Activated CD4-positive, alpha-beta T cell treated with anti-CD3 and anti-CD28 coated beads, Interleukin-2, amount 50 U/mL, for 48 hours (primary cell): ENCODE measurements at regions not wholly inside any gene's neighbourhood (a gene's known extent, or its start where the extent isn't known, plus 50 kb on each side); places are given as distances from the start of the nearest gene placed in this dataset.

Experiments used
- DNase-seq, 2 experiments: peaks; one replicate each; pipeline ENCODE4 v3.0.0-alpha.2; 2020

DNA sequence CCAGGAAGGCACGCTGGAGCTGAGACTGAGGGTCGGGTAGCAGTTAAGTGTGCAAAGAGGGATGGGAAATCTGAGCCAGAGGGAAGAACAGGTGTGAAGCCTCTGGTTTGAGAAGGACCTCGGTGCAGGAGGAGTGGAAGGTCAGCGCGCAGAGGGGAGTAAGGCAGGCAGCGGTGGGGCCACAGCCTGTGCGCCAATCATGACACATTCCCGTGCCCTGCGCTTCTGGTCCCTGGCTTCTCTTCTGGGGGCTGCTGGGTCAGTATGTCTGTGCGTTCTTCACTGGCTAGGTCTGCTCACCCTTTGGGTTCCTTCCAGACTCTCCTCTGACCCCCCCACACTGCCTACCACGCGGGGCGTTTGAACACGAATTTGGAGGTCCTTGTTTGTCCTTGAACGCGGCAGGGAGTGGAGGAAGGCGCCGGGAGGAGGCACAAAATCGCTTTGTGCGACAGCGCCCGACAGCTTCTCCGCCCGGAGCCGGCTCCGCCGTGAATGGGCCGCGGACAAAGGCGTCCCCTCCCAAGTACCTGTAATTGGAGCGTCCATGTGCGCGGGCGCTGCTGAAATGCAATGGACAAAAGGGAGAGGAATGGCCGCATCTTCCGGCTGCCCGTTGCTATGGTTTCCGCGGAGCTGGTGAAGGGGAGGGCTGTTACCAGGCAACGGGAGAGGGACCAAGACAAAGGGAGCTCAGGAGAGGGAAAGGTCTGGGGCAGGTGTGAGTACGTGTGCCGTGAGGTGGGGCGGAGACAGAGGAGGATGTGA lies 207.2 kb upstream of the SRRM4 start:
- DNase-seq = no peak

DNA sequence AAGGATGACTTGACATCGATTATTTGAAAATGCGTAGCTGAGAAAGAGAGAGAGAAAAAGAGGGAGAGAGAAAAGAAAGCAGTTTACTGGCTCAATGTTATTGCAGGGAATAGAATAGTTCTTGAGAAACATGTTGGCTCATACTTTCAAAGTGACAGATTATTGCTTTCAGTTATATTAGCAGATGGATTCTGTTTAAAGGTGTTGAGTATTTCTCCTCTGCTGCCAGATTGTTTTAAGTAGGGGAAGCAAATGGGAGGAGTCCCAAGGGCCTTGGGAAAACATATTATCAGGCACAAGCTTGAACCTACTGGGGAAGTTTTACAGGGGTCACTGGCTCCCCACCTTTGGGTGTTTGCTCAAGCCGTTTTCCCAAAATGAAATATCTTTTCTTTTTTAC lies 203.8 kb upstream of the SRRM4 start:
- no peak for DNase-seq

DNA sequence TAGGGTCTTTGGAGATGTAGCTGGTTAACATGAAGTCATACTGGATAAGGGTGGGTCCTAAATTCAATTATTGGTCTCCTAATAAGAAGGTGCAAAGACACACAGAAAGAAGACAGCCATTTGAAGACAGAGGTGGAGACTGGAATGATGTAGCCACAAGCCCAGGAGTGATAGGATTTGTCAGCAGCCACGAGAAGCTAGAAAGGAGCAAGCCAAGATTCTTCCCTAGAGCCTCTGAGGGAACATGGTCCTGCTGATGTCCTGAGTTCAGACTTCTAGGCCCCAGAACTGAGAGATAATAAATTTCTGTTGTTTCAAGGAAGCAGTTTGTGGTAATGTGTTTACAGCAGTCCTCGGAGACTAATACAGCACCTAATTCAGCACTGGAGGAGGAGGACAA lies 203.3 kb upstream of the SRRM4 start:
- no peak for DNase-seq

DNA sequence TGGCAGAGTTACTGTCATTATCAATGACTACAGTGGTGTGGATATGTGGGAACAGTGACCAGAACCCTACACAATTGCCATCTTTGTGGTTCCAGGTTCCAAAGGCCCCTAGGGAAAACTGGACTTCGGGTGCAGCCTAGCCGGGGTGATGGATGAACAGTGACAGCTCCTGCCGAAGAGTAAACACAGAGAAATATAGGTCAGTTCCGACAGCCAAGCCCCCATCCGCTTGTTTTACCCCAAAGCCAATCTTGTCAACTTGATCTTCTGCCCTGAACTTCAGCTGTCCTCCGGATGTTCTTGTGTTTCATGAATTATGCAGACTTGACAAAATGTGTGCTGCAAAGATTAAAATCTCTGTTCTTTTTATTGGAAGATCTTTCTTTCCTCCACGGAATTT lies 200.4 kb upstream of the SRRM4 start:
- DNase-seq = no peak

DNA sequence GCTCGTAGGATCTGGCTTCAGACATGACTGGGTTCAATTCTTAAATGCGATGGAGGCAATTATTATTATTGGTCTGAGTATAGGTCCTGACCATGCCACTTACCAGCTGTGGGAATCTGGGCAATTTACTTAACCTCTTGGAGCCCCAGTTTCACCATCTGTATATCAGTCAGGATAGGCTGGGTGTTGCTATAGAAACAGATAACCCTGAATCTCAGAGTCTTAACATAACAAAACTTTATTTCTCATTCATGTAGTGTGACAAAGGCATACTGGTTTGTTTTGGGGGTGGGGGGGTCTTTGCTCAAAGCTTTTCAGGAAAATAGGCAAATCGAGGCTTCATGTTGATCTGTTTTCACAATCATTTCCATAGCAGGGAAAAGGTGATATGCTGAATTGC lies 199.6 kb upstream of the SRRM4 start:
- DNase-seq = no peak

DNA sequence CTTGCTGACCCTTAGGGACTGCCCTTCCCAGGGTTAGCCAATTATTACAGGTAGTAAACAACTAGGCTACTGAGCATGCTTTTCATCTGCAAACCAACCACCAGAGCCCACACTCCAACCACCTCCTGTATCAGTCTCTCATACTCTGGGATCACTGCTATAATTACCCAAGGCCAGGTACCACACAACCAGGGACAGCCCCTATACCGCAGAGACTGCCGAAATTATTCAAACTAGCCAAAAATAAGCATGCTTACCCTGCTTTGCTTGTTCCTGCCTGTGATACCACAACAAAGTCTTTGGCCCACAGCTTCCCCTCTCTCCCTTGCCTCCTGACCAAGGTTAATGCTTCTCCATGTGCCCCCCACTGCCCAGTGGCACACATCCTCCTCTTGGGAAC lies 197.6 kb upstream of the SRRM4 start:
- DNase-seq = no peak

DNA sequence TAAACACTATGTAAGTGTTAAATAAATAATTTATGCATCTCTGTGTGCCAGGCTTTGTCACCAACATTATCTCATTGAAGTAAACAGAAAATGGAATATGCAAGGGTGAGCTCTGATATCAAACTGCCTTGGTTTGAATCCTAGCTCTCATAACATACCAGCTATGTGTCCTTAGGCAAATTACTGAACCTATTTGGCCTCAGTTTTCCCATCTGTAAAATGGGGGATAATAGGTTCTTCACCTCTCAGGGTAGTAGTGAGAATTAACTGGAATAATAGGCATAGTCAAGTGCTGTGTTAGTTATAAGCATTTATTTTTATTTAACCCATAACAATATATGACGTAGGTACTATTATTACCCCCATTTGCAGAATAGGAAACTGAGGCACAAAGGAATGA lies 190.8 kb upstream of the SRRM4 start:
- DNase-seq = no peak

DNA sequence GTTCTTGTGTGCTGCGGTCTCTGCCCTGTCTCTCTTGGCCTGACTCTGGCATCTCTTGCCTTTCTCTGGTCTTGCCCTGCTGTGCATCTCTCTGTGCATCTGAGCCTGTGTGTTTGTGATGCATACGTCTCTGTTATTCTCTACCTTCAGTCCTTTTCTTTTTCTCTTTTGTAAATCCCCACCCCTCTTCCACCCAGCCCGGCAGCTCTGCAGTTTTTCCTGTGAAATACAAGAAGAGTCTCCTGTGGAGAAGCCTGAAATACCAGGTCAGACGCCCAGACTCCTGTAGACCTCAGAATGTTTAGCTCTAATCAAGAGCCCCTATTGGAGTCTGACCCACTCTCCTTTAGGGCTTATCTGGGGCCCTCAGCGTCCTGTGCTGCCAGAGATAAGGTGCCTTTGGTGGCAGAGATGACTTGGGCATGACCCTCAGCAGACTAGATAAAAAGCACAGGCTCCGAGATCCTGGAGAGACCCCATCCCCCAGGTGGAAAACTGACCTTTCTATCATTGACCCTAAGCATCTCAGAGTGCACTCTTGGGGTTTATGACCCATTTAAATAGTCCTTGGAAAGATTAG lies 167.5 kb upstream of the SRRM4 start:
- no peak for DNase-seq

DNA sequence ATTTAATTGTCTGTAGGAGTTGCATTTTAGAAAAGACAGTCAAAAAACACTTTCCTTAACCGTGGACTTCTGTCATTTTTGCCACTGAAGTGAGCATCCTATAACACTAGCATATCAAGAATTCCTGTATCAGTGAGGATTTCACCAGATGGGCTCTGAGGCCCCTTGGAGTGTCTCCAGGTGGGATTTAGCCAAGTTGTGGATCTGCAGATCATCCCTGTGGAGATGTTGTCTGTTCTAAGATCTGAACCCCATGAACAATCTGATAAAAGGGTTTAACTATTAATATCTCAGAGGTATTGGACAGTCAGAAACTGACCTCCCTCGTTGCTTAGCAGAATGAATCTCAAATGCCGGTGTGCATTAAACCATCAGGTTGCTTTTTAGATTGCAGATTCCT lies 165.0 kb upstream of the SRRM4 start:
- no peak for DNase-seq

DNA sequence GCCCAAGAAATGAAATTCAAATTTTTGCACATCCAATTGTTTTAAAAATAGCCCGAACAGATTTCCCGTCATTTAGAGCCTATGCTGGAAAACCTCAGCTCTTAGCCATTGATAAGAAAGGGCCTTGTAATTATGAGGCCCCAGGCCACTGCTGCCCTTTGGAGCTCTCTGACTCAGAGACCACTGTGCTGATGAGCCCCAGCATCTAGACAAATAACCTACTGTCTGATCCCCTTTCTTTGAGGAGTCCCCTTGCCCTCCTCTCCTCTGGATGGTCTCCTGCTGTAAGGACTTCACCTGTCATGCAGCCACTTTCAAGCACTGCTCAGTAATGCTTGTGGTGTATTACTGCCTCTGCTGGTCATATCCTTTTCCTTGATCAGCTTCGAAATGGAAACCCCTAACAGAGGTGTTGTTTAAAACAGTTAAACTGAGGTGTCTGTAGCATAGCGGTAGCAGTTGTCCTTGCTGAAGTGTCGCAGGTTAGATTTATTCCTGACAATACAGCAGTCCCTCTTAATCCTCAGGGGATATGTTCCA lies 159.9 kb upstream of the SRRM4 start:
- no peak for DNase-seq

DNA sequence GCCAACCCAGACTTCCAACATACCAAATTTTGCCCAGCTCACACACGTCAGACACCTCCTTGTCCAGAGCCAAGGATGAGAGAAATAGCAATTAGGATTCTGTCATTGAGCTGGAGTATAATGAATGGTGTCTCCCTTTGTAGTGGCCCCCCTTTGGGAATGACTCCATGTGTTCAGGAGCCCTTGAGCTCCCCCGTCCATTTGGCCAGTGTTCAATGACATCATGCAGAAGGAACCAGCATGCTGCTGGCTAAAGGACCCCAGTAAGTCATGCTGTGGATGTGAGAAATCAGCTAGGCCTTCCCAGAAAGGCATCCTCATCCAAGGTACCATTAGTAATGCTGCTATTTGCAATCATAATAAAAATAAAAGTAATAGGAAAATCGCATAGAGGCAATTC lies 158.8 kb upstream of the SRRM4 start:
- no peak for DNase-seq

DNA sequence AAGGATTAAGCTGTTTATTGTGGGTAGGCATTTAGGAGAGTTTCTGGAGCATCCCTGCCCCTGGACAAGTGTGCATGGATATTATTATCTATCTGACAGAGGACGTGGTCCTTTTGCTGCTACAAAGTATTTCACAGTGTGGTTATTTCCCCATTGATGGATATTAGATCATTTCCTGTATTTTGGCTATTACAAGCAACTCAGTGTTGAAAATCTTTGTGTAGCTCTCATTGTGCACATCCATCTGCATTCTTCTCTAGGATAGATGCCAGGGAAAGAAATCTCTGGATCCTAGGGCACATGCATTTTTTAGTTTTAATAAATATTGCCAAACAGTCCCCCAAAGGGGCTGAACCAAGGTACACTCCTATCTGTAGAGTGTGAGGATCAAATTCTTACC lies 154.3 kb upstream of the SRRM4 start:
- DNase-seq = no peak

DNA sequence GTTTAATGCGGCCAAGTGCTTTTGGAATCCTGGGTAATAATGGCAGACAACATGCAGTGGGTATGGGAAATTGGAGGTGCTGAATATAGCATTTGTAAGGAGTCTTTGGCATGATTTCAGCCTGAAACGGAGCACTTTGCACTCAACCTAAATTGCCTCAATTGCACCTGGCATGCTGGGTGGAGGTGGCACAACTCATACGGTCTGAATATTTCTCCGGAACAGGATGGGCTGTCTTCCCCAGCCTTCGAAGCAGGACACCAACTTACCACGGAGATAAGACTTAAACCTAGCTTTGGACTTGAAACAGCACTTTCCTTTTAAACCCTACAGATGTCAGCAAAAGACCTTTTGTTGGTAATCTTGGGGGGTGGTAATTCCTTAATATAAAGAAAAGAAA lies 153.7 kb upstream of the SRRM4 start:
- DNase-seq = no peak

DNA sequence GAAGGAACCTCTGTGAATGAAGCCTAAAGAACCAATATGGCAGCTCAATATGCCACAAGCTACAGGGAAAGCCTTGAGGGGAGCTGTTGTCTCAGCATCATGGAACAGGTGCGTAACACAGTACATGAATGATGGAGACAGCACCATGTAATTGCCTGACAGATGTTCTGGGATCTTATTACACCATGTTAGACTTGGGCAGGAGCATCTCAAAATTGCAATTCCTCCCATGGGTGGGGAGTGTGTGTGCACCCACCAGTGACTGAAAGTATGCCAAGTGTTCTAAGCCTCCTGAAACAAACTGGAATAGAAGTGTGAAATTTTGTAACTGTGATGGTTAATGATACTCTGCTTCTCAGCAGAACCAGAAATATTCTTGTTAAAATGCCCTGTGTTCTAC lies 151.0 kb upstream of the SRRM4 start:
- no peak for DNase-seq

DNA sequence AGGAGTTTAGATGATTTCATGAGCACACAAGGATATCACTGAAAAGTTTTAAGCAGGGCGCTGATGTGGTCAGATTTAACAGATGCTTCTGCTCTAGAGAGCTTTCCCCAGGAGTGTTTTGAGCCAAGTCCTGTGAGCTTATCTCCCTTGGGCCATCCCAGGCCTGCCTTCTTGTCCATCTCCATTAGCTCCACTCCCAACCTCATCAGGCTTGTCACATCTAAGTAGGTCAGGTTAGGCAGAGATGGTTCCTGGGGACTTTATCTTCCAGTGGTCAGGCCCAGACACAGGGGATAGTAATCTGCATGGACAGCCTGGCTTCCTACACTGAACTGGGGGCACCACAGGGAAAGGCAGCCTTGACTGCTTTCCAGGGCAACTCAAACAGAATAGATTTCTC lies 145.4 kb upstream of the SRRM4 start:
- no peak for DNase-seq

DNA sequence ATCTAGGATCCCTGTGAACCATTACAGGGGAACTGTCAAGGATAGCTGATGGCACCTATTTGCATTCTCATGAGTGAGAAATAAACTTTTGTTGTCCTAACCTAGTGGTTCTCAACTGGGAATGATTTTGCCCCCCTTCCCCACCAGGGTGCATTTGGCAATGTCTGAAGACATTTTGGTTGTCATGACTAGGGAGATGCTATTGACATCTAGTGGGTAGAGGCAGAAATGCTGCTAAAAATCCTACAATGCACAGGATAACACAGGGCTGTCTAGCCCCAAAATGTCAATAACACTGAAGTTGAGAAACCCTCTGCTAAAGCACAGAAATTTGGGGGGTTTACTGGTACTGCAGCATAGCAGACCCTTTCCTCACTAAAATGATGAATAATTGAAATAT lies 140.9 kb upstream of the SRRM4 start:
- no peak for DNase-seq

DNA sequence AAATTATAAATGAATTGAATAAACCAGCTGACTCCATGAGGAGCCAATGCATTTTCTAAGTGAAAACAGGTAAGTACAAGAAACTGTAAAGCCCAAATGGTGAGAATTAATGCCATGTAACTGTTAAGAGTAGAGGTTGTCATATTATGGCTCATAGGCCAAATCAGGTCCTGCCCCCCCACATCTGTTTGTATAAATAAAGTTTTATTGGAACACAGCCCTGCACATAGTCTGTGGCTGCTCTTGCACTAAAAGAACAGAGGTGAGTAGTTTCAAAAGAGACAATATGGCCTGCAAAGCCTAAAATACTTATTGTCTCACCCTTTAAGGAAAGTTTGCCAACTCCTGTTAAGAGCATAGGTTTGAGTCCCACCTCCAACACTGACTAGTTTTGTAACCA lies 140.5 kb upstream of the SRRM4 start:
- DNase-seq = no peak

DNA sequence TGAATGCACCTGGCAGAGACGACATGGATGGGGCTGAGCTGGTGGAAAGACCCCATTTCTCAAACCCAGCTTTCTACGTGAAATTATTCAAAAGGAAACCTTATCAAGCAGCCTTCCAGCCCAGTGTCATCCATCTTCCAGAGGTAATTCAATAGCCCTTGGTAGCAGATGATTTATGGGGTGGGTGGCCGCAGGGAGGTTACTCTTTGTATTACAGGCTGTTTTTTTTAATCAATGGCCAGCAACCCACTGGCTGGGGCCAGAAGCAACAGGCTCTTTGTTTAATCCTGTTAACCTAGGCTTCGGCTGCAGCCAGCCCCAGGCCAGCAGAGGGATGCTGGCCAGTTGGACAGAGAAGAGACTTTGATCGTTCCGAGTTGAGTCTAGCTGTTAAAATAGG lies 139.8 kb upstream of the SRRM4 start:
- DNase-seq = no peak

DNA sequence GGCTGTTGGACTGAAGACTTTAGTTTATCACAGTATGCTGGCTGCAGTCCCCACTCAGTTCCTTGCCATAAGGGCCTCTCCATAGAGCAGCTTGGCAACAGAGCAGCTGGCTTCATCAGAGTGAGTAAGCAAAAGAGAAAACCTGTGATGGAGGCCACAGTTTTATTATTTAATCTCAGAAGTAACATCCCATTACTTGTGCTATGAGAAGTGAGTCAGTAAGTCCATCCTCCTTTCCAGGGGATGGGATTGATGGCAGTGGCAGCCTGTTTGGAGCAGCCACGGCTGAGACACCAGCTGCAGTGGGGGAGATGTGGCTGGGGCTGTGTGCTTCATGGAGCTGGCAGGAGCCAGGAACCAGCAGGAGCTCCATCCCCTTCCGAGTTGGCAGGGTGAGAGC lies 138.5 kb upstream of the SRRM4 start:
- DNase-seq = no peak

DNA sequence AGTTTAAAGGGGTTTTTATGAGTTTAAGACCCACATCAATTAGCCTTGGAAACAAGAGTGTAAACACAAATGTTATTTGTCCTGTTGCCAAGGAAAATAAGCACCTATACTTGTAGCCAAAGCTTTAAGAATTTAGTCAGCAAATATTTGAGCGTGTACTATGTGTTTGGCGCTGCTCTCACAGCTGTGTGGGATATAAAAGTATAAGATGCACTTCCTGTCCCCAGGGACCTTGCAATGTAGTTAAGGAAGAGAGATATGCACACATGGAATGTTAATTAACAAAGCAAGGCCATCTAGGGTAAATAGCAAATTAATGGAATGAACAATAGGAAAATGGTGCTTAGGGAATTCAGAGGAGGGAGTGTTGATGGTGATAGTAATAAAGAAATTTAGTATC lies 134.9 kb upstream of the SRRM4 start:
- DNase-seq = no peak

DNA sequence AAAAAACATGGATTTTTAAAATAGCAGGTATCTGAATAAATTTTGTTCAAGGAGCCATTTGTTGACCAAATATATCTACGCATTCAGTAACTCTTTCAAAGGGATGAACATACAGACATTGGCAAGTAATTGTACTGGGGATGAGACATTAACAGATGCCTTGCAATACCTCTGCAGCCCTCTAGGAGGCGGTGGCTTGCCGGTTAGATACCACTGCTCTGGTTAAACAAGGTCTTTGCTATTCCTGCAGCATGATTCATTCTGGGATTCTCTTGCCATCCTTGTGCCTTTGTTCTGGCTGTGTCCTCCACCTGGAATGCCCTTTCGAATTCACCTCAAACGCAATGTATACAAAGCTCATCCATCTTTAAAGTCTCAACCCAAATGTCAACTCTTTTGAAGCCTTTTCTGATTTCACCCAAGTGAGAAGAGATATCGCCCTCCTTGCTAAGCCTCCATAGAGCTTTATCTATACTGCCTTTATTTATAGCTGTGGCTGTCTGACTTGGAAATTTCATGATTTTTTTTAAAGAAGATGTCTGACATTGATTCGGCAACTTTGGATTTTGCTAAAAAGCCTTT lies 131.0 kb upstream of the SRRM4 start:
- DNase-seq = peak; percentile 15 to 28

DNA sequence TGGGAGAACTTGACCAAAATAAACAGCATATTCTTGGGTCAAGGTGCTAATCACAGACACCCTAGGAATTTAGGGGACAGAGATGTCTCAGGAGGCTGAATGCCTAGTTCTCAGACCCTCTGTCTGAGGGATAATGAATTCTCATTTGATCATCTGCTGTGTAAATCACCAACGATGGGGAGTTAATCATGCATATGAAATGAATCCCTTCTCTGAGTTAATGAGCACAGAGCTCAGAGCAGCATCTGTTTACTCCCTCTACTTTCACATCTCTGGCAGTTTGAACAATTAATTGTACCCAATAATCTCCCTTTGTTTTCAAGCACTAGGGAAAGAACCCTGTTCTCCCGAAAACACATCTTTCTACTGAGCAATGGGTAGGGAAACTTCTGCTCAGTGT lies 129.4 kb upstream of the SRRM4 start:
- DNase-seq = no peak

DNA sequence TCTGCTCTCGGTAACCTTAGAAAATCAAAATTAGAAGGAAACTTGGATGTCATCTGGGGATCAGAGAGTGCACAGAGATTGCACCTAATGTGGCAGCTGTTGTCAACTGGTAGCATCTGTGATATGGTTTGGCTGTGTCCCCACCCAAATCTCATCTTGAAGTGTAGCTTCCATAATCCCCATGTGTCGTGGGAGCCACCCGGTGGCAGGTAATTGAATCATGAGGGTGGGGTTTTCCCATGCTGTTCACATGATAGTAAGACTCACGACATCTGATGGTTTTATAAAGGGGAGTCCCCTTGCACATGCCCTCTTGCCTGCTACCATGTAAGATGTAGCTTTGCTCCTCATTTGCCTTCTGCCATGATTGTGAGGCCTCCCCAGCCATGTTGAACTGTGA lies 127.7 kb upstream of the SRRM4 start:
- peak; percentile 1 to 4 for DNase-seq

DNA sequence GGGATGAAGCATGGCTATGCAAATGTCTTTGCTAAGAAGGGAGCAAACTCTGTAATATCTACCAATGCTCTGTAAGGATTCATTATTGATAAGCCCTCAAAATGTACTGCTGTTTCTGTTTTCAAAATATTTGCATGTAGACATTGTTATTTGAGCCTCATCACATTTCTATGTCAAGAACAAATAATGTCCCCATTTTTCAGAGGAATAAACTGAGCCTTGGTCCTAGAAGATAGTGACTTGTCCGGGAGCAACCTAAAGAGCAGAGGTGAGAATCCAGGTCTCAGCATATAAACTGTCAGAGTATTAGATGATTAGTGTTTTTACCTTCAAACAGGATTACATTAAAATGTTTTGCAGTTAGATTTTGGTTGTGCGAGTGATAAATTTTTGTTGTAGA lies 125.5 kb upstream of the SRRM4 start:
- no peak for DNase-seq

DNA sequence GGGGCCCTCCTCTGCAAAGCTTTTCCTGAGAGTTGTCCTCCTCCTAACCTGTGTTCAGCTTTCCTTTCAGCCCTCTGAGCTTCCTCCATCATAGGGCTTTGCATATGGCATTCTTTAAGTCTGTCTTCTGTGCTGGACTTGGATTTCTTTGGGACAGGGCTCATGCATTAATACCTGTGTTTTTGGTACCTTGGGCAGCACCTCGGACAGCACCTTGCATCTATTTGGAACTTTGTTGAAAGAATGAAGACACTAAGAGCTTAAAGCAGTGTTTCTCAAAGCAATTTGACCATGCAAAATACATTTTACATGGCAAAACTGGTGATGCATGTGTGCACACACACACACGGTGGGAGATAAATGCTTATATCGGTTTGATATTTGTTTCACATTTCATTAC lies 115.0 kb upstream of the SRRM4 start:
- DNase-seq = no peak
